ENCODE measurements at regions not wholly inside any gene's neighbourhood (a gene's known extent, or its start where the extent isn't known, plus 50 kb on each side); places are given as distances from the start of the nearest gene placed in this dataset.
"Not testable (repeated sequence)": the region's sequence is repeated elsewhere in the genome, so short reads cannot be mapped to it uniquely, and the experiment has no call there.

DNA sequence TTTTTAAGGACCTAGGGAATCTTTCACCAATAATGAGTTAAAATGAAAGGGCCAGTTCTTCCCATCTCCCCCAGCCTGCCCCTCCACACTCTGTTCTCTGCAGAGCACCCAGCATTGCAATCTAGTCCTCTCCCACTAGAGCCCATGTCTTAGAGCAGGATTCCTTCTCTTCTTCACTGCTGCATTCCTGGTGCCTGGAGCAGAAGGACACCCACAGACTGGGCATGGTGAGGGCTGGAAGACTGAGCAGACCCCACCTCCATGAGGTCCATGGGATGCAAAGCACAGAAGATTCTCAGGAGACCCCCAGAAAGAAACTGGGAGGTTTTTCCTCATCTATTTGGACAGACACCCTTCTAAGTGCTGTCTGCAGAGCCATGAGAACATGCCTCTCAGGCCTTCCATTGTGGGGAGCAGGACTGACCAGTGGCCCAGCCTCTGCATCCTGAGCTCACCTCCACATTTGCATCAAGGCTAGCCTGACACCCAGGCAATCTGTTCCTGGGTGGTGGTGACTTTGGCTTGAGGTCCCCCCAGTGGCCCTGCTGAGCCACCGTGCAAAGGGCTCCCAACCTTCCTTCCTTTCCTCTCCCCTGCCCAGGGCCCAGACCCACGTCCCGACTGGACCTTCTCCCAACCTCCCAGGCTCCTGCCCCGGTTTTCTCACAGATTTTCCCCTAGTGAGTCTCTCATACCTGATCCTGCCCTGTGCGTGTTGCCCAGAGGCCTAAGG lies 74.2 kb upstream of the ZNF469 start:
- no peak for DNase-seq

DNA sequence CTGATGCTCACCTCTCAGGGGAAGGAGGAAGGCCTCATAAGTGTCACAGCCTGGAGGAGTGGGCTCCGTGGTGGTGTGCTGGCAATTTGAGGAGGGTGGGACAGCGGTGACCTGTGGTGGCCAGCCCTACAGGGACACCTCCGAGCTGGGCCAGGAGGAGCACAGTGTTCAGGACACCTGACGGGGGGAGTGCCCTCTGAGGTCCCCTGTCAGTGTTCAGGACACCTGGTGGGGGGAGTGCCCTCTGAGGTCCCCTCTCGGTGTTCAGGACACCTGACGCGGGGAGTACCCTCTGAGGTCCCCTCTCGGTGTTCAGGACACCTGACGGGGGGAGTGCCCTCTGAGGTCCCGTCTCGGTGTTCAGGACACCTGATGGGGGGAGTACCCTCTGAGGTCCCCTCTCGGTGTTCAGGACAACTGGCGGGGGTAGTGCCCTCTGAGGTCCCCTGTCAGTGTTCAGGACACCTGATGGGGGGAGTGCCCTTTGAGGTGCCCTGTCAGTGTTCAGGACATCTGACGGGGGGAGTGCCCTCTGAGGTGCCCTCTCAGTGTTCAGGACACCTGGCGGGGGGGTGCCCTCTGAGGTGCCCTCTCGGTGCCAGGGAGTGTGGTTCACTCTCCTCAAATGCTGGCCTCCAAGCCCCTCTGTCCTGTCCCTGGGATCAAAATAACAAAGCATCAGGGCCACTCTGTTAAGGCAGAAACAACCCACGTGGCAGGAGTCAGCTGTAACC lies 73.4 kb upstream of the ZNF469 start:
- no peak for DNase-seq

DNA sequence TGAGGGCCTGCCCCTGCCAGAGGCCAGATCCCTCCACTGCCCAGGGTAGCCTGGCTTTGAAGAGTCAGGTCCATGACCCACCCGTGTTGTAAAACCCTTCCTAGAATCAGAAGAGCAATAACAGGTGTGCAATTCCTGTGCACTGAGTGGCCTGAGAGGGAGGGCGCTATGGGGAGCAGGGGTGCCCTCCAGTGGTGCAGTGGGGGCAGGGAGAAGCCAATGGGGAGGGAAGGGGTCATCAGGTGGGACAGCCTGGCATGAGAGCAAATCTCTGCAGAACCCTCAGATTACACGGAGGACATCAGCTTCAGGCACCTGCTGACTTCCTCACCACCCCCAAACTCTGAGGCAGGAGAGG lies 72.9 kb upstream of the ZNF469 start:
- no peak for DNase-seq

DNA sequence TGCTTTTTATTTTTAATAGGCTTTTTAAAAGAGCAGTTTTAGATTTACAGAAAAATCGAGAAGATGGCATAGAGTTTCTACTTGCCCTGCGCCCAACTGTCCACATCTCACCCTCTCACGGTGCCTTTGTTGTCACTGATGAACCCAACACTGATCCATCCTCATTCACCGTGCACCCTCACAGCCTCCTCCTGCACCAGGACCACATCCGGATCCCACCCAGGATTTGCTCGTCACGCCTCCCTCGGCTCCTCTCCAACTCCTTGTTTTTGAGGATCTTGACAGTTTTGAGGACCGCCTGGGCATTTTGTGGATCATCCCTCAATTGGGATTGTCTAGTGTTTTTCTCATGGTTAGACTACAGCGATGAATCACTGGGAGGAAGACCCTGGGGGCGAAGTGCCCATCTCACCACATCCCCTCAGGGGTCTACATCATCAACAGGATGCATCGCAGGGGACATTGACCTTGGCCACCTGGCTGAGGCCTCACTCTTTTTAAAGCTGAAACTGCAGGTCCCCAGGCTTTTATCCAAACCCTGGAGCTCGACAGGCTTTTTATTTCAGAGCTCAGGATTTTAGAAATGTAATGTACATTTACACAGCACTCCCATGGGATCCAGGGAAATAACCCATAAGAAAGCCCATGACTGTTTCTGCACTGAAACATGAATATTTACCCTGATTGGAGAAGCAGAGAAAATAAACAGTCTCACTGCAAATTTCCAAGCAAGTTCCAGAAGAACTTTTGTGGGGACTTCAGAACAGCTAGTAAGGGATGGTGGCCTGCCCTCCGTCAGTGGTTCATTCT lies 71.8 kb upstream of the ZNF469 start:
- no peak for DNase-seq

DNA sequence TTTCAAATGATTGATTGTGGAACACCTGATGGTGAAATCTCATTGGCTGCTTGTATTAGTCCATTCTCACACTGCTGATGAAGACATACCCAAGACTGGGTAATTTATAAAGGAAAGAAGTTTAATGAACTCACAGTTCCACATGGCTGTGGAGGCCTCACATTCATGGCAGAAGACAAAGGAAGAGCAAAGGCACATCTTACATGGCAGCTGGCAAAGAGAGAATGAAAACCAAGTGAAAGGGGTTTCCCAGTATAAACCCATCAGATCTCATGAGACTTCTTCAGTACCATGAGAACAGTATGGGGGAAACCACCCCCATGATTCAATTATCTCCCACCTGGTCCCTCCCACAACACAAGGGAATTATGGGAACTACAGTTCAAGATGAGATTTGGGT lies 70.9 kb upstream of the ZNF469 start:
- DNase-seq, result not testable (repeated sequence)

DNA sequence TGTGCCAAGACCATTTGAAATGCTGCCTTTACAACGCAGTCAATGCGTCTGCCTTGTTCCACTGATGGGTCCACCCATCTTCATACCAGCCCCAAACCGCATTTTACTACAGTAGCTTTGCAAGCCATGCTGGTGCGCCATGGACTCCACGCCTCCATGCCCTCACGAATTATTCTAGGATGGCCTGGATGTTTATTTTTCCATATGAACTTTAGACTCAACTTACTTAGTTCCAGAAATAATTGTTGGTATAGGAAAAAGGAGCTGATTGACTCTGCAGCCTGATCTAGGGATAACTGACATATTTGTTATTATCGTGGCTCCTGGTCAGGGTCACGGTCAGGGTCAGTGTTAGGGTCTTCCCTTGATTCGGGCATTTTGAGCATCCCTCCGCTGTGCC lies 70.0 kb upstream of the ZNF469 start:
- DNase-seq, result no peak

DNA sequence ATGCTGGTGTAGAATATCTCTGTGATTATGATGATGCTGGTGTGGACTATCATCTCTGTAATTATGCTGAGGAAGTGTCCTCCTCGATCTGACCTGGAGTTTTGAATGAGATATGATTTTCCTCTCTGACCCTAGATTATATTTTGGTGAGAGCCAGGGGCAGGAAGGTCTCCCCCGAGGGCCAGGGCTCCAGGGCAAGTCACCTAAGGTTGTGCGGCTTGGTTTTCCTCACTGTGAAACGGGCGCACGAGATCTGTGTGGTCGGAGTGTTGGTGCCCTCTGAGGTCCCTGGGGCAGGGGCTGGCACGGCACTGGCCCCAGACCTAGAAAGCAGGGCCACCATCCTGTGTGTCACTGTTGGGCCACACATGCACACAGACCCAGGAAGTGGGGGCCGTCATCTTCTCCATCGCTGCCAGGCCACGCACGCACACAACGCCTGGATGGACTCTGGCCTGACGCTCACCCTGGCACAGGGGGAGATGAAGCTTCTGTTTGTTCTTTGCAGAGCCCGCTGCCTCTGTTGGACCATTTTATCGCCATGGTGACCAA lies 67.7 kb upstream of the ZNF469 start:
- DNase-seq, result no peak

DNA sequence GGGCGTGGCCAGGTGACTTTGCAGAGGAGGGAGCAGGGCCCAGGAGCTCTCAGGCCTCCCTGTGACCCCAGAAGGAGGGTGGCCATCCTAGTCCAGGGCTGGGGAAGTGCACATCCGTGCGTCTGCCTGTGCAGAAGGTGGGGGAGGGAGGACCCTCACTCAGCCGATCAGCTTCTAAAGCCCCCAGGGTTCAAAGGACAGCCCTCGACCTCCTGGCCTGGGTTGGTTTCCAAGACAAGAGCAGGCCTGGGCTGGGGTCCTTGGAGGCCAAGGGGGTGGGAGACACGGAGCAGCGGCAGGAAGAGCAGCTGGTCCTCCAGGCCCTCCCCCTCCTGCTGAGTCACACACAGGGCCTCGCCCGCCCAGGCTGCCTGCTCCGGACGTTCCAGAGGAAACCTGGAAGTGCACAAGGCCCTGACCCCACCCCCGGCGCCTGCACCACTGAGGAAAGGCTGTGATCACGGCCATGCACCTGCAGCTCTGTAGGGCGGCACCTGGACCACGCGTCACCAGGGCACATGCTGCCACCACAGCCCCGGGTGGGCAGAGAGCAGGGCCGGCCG lies 67.1 kb upstream of the ZNF469 start:
- DNase-seq, result no peak

DNA sequence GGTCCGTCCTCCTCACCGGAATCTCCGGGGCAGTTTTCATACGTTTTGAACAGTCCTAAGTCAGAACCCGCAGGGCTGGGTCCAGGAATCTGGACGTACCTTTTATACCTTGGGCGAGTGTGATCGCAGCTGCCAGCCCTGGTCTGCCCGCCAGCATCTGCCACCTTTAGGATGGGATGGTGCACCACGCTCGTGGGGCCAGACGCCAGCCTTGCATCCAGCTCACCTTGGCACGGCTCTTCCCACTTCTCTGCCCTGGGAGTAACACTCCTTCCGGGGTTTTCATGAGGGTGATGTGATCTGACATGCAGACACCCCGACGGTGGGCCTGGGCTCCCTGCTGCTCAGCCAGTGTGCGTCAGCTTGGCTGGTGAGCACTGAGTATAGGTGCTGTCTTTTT lies 66.6 kb upstream of the ZNF469 start:
- no peak for DNase-seq

DNA sequence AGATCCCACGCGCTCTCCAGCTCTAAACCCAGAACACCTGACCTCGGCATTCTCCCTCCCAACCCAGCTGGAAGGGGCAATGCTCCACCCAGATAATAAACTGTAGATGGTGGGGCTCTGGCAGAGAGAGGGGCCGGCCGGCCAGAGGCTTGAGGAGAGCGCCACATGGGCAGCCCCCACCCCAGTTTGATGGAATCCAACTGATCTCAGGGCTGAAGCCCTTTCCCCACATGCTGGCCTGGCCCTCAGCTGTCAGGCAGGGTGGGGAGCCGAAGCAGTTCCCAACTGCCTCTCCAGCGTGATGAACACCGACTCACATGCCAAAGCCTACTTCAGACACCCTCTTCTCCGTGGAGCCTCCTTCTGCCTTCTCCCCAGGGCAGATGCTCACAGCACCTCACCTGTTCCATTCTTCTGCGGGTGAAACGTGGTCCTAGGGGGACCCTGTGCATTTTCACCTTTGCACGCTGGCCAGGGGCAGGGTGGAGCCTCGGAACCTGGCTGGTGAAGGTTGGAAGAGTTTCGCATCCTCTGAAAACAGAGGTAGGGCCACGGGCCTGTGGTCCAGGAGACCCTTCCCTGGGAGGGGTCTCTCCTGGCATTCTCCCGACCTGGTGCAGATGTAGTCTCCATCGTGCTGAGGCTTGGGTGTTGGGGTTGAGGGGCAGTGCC lies 65.7 kb upstream of the ZNF469 start:
- DNase-seq, result no peak

DNA sequence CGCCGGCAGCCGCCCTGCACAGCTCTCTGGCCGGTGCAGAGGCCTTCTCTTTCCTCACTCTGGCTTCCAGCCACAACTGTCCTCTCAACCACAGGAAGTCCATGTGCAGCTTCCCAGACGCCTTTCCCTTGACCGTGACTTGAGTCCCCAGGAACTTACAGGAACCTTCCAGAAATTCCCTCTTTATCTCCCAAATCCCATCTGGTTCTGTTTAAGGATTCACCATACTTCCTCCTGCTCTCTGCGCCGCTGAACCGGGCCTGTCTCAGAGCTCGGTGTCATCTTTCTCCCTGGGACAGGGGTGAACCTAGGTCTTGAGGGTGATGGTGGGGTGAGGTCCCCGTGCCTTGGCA lies 65.2 kb upstream of the ZNF469 start:
- no peak for DNase-seq

DNA sequence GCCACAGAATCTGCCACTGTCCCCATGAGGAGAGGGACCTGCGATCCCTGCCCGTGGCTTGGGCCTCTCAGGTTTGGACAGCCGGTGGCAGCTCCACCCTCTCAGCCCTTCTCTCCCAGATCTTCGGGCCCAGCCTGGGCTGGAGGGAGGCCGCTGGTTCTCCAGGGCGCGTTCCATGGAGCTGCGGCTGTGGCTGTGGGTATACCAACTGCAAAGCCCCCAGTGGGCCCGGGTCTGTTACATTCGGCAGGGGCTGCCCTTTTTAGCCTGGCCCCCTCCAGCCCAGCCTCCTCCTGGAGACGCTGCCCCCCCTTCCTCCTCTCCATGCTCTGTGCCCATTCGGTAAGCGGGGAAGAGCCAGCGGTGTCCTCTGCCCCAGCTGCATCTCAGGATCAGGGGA lies 64.7 kb upstream of the ZNF469 start:
- no peak for DNase-seq

DNA sequence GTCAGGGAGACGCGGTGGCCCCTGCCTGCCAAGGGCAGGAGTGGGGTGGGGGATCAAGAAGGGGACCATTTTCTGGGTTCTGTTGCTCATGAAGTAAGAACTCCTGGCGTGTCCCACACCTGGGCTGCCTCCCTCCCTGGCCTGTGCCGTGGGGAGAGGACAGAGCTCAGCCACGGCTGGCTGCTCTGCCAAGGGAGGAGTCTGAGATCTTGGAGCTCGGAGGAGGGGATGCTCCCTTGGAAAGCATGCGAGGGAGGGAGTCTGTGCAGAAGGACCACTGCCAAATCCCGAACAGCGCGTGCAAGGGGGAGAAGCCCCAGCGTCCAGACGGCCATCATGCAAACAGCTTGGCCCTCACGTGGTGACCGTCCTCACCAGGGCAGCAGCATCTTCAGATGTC lies 64.2 kb upstream of the ZNF469 start:
- DNase-seq, result no peak

DNA sequence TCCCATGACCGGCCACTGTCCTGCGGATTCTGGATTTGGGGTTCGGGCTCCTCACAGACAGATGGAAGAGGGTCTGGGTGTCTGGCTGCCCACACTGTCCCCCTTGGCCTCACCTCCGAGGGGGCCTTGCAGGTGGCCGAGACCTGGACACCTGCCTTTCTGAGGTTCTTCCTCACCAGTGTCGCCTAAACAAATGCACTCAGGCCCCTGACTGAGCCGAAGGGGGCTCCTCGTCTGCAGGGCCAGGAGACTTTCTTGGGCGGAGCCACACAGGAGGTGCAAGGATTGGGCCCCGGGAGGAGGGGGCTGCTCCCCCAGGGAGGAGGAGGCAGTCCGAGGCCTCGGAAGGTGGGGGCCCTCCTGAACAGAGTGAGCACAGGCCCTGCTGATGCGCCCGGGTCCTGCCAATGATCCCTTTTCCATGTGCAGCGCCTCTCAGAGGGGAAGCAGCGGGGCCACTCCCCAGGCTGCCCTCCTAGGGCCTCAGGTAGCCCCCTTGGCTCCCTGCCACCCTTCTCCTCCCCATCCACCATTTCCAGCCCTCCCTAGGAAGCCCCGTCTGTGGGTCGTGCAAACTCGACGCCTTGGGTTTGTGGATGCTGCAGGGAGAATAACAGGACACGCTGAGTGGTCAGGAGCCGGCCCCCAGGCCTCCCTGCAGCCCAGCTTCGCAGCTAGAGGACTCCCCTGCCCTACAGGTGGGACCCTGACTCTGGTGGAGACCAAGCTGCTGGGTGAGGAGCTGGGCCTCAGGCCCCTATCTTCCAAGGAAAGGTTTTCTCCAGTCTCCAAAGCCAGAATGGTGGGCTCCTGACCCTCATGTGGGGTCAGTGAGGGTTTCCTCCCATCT lies 63.4 kb upstream of the ZNF469 start:
- no peak for DNase-seq

DNA sequence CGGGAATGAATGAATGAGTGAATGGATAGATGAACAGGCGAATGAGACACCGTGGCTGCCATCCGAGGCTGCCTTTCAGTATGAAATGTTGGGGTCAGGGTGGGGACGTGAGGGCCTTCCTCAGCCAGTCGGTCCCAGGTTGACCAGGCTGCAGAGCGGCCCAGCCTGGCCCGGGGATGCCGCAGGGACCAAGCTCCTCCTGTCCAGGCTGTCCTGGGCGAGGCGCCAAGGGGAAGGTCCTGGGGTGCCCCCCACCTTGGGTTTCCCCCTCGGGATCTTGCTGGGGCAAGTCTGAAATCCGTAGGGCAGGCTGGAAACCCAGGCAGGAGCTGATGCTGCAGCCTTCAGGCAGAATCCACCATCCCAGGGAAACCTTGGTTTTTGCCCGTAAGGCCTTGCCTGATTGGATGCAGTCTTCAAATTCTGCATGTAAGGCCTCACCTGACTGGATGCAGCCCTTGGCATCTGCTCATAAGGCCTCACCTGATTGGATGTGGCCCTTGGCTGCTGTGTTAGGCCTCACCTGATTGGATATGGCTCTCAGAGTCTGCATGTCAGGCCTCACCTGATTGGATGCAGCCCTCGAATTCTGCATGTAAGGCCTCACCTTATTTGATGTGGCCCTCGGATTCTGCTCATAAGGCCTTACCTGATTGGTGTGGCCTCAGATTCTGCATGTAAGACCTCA lies 61.7 kb upstream of the ZNF469 start:
- no peak for DNase-seq

DNA sequence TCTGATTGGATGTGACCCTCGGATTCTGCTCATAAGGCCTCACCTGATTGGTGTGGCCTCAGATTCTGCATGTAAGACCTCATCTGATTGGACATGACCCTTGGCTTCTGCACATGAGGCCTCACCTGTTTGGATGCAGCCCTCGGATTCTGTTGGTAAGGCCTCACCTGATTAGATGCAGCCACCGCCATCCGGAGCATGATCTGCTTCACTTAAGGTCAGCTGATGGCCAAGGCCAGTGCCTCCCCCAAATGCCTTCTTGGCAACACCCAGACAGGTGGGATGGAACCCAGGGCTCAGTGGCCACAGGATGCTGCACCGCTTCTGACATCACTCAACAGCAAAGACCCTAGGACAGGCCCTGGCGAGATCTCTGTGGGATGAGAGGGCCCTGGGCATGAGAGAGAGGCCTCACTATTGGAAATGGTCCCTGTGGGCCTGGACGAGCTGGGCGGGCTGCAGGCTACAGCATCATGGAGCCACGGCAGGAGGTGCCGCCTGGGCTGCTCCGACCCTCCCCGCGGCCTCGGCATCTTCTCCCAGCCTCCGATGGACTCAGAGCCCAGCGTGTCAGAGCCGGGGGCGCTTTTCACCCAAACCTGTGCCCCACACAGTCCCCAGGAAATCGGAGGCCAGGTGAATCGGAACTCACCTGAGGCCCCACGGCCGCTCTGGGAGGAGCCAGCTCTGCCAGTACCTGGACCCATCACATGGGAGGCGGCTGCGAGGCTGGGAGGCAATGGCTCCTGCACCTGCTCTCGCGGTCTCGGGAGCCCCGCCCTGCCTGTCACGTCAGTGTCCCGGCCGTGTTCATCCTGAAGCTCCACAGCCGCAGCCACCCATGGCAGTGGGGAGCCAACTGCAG lies 60.9 kb upstream of the ZNF469 start:
- DNase-seq, result no peak

DNA sequence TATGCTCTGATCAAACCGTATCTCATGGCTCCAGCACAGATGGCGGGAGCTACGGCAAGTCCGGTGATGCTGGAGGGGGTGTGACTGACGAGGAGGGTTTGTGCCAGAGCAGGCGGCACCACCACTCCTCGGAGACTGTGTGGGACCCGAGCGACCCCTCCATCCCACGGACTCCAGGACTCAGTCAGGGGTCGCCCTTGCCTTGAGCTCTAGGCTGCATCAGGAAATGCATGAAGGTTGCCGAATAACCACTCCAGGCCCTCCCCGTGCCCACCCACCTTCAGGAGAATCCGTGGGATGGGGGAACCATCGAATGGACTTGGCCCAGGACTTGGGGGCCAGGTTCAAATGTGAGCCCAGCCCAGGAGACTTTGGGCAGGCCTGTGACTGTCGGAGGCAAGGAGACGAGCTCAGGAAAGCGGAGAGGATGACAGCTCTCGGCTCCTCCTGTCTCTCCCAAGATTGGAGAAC lies 60.2 kb upstream of the ZNF469 start:
- no peak for DNase-seq

DNA sequence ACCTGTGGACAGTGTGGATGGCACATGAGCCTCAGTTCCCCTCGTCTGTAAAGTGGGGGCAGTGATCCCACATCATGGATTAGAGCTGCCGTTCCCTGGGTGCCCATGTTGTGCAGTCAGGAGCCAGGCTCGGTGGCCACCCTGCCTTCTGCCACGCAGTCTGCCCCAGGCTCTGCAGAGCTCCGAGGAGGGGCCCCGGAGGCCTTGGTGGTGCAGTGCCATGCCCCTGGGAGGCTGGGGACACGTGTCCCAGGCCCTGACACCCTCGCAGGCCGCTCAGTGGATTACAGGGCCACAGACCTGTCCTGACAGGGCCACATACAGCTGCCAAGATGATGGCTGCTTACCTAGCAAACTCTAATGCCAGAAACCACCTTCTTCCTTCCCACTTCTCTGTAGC lies 59.7 kb upstream of the ZNF469 start:
- no peak for DNase-seq

DNA sequence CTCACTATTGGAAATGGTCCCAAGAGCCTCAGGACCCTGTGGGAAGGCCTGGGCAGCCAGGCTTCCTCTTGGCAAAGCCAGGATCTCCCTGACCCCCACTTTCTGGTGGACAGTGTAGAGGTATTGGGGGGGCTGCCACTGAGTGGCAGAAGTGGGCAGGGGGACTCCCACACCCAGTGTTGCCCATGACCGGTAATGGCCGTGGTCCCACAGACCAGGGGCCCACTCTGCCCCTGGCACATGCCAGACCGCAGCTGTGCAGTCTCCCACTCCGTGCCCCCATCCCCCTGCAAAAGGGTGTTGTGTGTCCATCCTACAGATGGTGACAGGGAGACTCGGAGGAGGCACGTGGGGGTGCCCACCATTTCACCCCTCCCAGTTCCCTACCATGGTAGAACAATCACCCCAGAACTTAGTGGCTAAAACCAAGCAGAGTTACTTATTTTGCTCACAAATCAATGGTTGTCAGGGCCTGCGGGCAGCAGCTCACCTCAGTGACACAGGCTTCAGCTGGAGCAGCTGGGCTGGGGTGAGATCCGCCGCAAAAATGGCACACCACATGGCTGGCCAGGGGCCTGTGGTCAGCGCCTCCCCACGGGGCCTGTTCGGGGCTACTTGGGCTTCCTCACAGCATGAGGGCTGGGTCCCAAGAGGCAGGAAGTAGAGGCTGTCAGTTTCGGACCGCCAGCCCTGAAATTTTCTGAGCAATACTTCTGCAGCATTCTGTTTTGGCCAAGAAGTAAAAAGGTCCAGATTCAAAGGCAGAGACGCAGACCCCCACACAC lies 59.0 kb upstream of the ZNF469 start:
- DNase-seq, result no peak

Measured in NCI-H345 (cell line).